ENCODE measurements at regions not wholly inside any gene's neighbourhood (a gene's known extent, or its start where the extent isn't known, plus 50 kb on each side); places are given as distances from the start of the nearest gene placed in this dataset.
"Not testable (repeated sequence)": the region's sequence is repeated elsewhere in the genome, so short reads cannot be mapped to it uniquely, and the experiment has no call there.

- DNase-seq: no peak
These were observed 57.1 kb upstream of the KMT2E start for GRCh38 chr7:104956753-104957450.

GRCh38 chr7:104958371-104958865, 55.6 kb upstream of the KMT2E start:
- no peak for DNase-seq

GRCh38 chr7:104959483-104959882, 54.5 kb upstream of the KMT2E start:
- not testable (repeated sequence) for DNase-seq

DNA sequence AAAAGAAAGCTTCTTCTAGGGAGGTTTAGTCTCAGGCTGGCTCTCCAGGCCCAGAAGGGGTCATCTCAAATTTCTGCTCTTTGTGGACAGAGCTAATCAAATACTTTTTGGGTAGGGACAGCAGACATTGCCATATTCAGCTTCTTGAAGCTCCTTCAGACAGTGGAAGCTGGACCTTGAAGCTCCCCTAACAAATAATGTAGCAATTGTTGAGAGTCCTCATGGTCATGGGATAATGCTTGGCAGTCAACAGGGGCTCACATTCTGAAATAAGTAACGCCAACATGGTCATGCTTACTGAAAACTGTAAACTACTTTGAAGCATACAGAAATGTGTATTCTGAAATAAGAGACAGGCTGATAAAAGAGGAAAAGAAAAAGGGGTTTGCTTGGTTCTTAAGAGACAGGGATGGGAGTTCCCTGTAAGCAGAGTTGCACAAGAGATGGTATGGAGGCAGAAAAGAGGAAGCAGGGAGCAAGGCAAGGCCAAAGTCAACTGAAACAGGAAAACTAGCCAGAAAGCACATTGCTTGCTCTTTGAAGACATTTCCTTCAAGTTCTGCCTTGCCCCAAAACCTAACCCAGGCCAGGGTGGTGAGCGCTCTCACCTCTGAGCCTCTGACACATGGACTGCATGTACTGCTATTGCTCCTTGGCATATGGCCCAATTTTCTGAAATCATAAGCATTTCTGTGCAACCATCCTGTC, 53.1 kb upstream of the KMT2E start:
- no peak for DNase-seq

GRCh38 chr7:104961821-104962220, 52.2 kb upstream of the KMT2E start:
- no peak for DNase-seq

DNA sequence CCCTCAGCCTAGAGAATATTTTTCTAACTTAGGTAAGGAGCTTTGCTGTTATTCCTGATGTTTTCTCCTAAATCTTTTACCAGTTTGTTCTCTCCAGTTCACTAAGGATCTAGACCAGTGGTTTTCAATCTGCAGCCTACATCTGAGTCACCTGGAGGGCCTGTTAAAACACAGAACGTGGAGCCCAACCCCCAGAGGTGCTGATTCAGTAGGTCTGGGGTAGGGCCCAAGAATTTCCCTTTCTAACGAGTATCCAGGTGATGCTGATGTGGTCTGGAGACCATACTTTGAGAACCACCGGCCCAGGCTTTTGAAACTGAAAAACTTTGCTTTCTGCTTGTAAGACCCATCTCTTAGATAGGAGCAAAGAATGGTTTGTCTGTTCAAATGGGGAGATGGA, 51.2 kb upstream of the KMT2E start:
- no peak for DNase-seq

DNA sequence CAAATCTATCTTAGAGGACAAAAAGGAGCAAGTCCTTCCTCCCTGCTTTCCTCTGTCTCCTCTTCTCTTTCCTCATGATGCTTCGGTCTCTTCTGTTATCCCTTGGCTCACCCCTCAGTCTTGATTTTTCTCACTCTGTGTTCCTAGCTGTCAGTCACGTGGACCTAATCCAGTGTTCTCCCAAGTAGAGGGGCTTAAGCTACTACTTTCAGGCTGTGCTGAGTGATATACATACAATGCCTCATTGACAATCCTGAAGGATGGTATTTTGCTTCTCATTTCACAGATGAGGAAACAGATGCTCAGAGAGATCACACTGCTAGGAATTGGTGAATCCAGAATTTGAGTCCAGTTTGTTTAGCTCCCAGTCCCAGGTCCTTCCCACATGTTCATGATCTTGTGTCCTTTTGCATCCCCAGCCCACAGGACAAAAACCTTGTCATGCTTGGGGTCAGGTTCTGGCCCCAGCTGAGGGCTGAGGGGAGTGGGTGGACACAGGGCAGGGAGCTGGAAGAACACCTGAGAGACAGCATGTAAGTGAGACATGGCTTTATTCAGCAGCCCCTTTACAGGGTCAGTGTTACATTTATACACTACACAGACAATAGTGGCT, 50.5 kb upstream of the KMT2E start:
- DNase-seq: no peak

DNA sequence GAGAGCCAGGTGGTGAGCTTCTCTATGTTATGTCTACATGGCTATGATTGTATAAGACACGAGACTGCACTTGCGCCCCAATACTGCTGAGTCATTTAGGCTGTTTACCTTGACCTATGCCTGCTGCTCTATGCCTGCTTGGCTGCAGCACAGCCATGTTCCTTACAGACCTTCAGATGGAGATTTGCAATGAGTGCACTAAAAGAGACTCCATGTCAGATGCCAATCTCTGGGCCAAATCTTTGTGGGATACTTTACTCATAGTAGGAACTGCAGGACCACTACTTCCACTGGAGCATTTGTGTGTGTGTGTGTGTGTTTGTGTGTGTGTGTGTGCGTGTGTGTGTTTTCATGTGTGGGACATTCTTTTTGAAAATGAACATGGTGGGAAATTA, 50.0 kb upstream of the KMT2E start:
- peak; percentile 1 for DNase-seq

Data from COR-L47 (cell line).